OCI-LY7 (cell line): ENCODE measurements at regions not wholly inside any gene's neighbourhood (a gene's known extent, or its start where the extent isn't known, plus 50 kb on each side); places are given as distances from the start of the nearest gene placed in this dataset.

Source experiments
- BruUV-seq: library from RNA; stranded (reverse); fragments of 400-500 nt; replicated peaks from 2 replicates; lab custom pipeline; 2021; lab: Mats Ljungman, UMichigan
- CTCF ChIA-PET: fragments of 300-600 bp; sonication (Branson Sonifier 250); formaldehyde crosslinking; loops from one replicate; lab custom pipeline; 2022; ENCODE audit warnings: antibody characterized with exemption; ENCODE audit not compliant: unreplicated experiment; lab: Charles Lee
- POLR2A ChIA-PET: fragments of 300-600 bp; sonication (Branson Sonifier 250); formaldehyde crosslinking; loops from one replicate; lab custom pipeline; 2022; ENCODE audit warnings: antibody characterized with exemption; lab: Charles Lee
- DNase-seq: peaks from one replicate; pipeline ENCODE4 v3.0.0-alpha.2; 2015; ENCODE audit warnings: low spot score
- H2AFZ ChIP-seq: fragments of 200-600 bp; sonication (generic), shearing (Covaris generic); 2 replicates; pipeline ENCODE4 v1.6.1; 2014; ENCODE audit warnings: mild to moderate bottlenecking, antibody characterized with exemption, low read length, moderate library complexity
- H3K27ac ChIP-seq: fragments of 200-600 bp; sonication (generic); 2 replicates; pipeline ENCODE4 v1.5.1; 2014; ENCODE audit warnings: mixed run types, low read depth, mild to moderate bottlenecking, moderate library complexity, low read length, inconsistent platforms; ENCODE audit not compliant: poor library complexity, severe bottlenecking
- H3K36me3 ChIP-seq: fragments of 200-600 bp; sonication (generic); 2 replicates; pipeline ENCODE4 v1.6.1; 2014; ENCODE audit warnings: mild to moderate bottlenecking, antibody characterized with exemption, low read length, moderate library complexity, mixed read lengths; ENCODE audit not compliant: insufficient read depth
- H3K4me1 ChIP-seq: fragments of 200-600 bp; sonication (generic); 2 replicates; pipeline ENCODE4 v1.5.1; 2014; ENCODE audit warnings: mild to moderate bottlenecking, low read length; ENCODE audit not compliant: insufficient read depth, poor library complexity, severe bottlenecking
- H3K4me2 ChIP-seq: fragments of 200-600 bp; sonication (generic); 2 replicates; pipeline ENCODE4 v1.6.1; 2014; ENCODE audit warnings: mild to moderate bottlenecking, low read length
- H3K4me3 ChIP-seq: fragments of 200-600 bp; sonication (generic); 2 replicates; pipeline ENCODE4 v1.5.1; 2014; ENCODE audit warnings: mild to moderate bottlenecking, low read depth, low read length; ENCODE audit not compliant: poor library complexity, severe bottlenecking
- H3K79me2 ChIP-seq: fragments of 200-600 bp; sonication (generic); 2 replicates; pipeline ENCODE4 v1.6.1; 2016; ENCODE audit warnings: low read depth, mild to moderate bottlenecking, low read length, moderate library complexity, mixed read lengths; ENCODE audit not compliant: insufficient read depth
- H3K9me2 ChIP-seq: fragments of 200-600 bp; sonication (generic); 2 replicates; pipeline ENCODE4 v1.6.1; 2016; ENCODE audit warnings: mild to moderate bottlenecking, low read length, mixed read lengths; ENCODE audit not compliant: insufficient read depth
- H3K9me3 ChIP-seq: fragments of 200-600 bp; sonication (generic); 2 replicates; pipeline ENCODE4 v1.6.1; 2014; ENCODE audit warnings: mild to moderate bottlenecking, mixed run types, low read length, mixed read lengths
- H4K20me1 ChIP-seq: fragments of 200-600 bp; sonication (generic); 2 replicates; pipeline ENCODE4 v1.6.1; 2014; ENCODE audit warnings: mild to moderate bottlenecking, antibody characterized with exemption, low read length, moderate library complexity, mixed read lengths; ENCODE audit not compliant: insufficient read depth
- CTCF ChIP-seq: fragments of 200-600 bp; sonication (generic); conservative IDR thresholded peaks from 2 replicates; pipeline ENCODE4 v1.5.1; 2014; ENCODE audit warnings: mild to moderate bottlenecking, antibody characterized with exemption, low read length, moderate library complexity, mixed read lengths
- EZH2phosphoT487 ChIP-seq: fragments of 200-600 bp; sonication (generic); IDR thresholded peaks from 2 replicates; pipeline ENCODE4 v1.6.1; 2018; ENCODE audit warnings: low read depth, borderline replicate concordance, mild to moderate bottlenecking, mixed run types, antibody characterized with exemption, low read length, moderate library complexity, mixed read lengths
- intact Hi-C: fragments of 100-400 bp; cut with micrococcal nuclease; formaldehyde crosslinking; loops from one replicate; pipeline ENCODE4 v1.10.0; 2022; ENCODE audit not compliant: unreplicated experiment

- Histone ChIP-seq H3K36me3 (no peaks in the 10 kb centered on the region), H3K9me3 (no peaks in the 10 kb centered on the region), H2AFZ (no peak overlapping the region), H3K79me2 (no peaks in the 10 kb centered on the region), H3K4me1 (no peaks in the 10 kb centered on the region), H3K27ac (no peak overlapping the region), H3K4me2 (no peak overlapping the region), H3K9me2 (no peaks in the 10 kb centered on the region), H4K20me1 (no peaks in the 10 kb centered on the region), H3K4me3 (no peak overlapping the region)
- no peak for DNase-seq
- CTCF ChIA-PET: no interaction called here
- BruUV-seq: no TSS peak
- intact Hi-C loops: no loop called here
- POLR2A ChIA-PET: no interaction called here
- TF ChIP-seq EZH2phosphoT487: no peak
- TF ChIP-seq CTCF: no peak
Measured at GRCh38 chr2:236676136-236676873, 106.7 kb downstream of the ACKR3 start.

GRCh38 chr2:236677368-236677767 lies 107.7 kb downstream of the ACKR3 start:
- intact Hi-C loops: no loop called here

More at GRCh38 chr2:236677368-236677767, 107.7 kb downstream of the ACKR3 start:
- no peak overlapping the region for H3K4me3 ChIP-seq
- no peaks in the 10 kb centered on the region for H3K9me3 ChIP-seq
- no peak for DNase-seq
- H3K27ac ChIP-seq: no peak overlapping the region
- ChIA-PET POLR2A (no interaction called here), CTCF (no interaction called here)
- TF ChIP-seq EZH2phosphoT487 (no peak), CTCF (no peak)
- no peaks in the 10 kb centered on the region for H3K79me2 ChIP-seq
- no TSS peak for BruUV-seq
- H3K36me3 ChIP-seq: no peaks in the 10 kb centered on the region
- no peak overlapping the region for H2AFZ ChIP-seq
- H3K4me1 ChIP-seq: no peaks in the 10 kb centered on the region
- no peaks in the 10 kb centered on the region for H3K9me2 ChIP-seq
- H4K20me1 ChIP-seq: no peaks in the 10 kb centered on the region
- no peak overlapping the region for H3K4me2 ChIP-seq
